CD4-positive, alpha-beta T cell treated with Interleukin-17A for 4 hours (primary cell): ENCODE measurements at regions not wholly inside any gene's neighbourhood (a gene's known extent, or its start where the extent isn't known, plus 50 kb on each side); places are given as distances from the start of the nearest gene placed in this dataset.

Source experiments
- DNase-seq: peaks from one replicate; pipeline ENCODE4 v3.0.0-alpha.2; 2020; ENCODE audit warnings: mixed read lengths

- no peak for DNase-seq
Observed at GRCh38 chr2:150767991-150768746, 280.7 kb upstream of the RND3 start.

- no peak for DNase-seq
Observed at GRCh38 chr2:150762571-150762970, 275.1 kb upstream of the RND3 start.

DNA sequence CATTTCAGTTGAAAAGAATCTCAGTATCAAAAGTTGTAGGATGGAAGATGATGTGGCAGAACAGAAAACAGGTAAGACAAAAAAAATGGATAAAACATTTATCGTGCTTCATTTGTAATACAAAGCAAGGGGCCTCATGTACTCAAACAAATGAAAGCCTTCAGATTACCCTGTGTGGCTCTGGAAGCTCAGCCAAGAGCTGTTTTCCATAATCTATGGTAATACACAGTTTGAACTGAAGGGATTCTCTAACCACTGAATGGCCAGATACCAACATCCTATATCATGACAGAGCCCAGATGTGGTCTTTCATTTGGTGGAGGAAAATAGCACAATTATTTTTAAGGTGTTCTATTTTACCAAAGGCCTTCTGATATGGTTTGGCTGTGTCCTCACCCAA is 272.1 kb upstream of the RND3 start:
- DNase-seq = no peak

GRCh38 chr2:150759106-150759505 is 271.6 kb upstream of the RND3 start:
- DNase-seq = no peak

DNA sequence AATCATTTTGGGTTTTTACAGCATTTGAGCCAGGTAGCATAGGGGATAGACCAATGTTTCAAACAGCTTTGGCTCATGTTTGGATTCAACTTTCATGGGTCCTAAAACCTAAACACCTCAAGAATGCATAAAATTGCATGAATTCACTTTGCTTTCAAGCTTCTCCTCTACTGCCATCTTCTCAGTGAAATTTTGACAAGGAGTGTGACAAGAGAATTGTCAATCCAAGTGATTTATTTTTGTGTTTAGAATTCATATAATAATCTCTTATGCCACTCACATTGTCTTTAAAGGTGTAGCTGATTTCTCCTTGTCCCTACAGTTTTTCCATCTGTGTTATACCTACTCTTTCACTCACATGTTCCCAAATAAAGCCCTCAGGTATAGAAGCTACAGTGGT is 264.8 kb upstream of the RND3 start:
- DNase-seq = no peak

GRCh38 chr2:150750720-150751119 is 263.3 kb upstream of the RND3 start:
- DNase-seq = no peak

- no peak for DNase-seq
Observed at GRCh38 chr2:150742094-150742493, 254.6 kb upstream of the RND3 start.

GRCh38 chr2:150735894-150736498 is 248.5 kb upstream of the RND3 start:
- DNase-seq = no peak

DNA sequence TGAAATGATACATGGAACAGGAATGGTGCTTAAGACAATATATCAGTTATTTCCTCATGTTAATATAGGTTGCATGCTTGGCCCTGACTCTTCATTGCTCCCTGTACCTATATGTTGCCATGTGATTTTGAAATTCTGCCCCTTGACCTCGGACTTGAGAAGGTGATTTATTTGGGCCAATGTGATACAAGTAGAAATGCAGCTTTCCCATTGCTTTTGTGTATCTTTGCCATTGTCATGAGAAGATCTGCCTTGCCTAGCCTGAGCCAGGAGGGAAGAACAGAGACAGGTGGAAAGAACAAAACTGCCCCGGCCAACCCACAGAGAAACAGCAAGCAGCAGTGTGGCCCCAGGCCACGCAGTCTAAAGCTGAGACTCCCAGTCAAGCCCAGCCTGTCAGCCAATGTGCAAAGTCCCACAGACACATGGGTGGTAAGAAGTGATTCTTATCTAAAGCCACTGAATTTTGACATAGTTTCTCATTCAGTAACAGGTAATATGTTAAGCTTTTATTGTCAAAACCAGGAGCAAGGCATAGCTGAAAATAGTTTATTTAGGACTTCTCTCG is 245.7 kb upstream of the RND3 start:
- DNase-seq = no peak

DNA sequence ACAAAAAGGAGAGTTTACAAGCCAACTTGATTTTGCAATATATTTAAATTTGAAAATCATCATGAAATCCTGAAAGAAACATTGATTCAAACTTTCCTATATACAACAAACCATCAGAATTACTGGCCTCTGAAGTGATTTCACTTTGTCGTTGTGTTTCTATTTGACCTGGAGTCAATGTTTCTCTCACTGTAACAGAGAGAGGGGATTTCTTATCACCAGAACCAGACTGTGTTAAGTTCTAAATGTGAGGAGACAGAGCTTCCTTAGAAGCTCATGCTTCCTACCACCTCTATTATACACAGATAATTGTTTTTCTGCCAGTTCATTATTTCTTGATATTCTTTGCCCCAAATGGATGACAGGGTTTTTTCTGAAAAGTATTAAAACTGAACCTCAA is 245.0 kb upstream of the RND3 start:
- no peak for DNase-seq

- no peak for DNase-seq
Observed at GRCh38 chr2:150732064-150732463, 244.6 kb upstream of the RND3 start.

GRCh38 chr2:150729495-150729955 is 242.1 kb upstream of the RND3 start:
- no peak for DNase-seq

DNA sequence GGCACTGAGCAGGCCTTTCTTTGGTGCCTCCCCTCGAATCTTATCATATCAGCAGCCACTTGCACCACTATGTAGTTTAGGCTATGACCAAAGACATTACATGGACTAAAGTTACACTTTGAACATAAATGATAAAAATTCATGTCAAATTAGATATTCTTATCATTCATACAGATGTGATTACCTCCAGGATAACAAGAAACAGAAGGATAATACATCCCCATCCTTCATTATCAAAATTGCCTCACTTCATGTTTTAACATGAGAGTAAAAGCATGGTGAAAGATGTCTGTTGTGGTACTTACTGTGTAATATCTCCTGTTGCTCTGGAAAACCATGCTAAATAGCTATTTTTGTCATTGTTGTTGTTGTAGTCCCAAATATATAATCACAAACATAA is 230.8 kb upstream of the RND3 start:
- DNase-seq = no peak

DNA sequence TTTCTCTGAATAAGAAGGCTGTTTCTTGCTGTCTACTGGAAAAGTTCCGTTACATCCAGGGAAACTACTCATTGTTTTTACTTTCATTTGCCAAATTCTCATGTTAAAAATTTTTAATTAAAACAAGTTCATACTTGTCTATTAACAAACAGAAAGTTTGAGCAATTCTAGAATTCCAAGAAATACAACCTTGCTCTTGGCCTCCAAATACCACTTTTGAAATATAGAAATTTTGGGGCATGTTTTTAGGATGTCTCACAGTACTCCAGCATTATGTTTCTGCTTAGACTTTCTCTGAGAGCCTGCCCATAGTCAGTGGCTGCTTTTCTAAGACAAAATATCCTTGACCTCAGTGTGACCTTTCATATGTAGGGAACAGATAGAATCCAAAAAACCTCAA is 228.7 kb upstream of the RND3 start:
- no peak for DNase-seq

- DNase-seq = no peak
Observed at GRCh38 chr2:150715501-150715900, 228.0 kb upstream of the RND3 start.

DNA sequence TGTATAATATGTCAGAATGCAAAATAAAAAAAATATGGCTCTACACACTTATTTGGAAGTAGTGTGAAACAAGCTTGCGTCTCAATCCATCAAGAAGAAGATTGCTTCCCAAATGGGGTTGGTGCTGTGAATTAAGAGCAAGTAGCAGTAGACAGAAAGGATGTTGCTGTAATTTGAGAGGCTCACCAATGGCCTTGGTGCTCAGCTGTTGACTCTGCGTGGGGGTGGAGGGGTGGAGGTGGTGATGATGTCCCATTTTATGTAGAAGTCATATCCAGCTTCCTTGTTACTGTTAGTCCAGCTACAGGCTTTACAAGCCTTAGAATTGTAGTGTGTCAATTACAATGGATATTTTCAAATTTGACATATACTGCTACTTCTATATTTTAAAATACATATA is 223.4 kb upstream of the RND3 start:
- no peak for DNase-seq

GRCh38 chr2:150710041-150710440 is 222.6 kb upstream of the RND3 start:
- no peak for DNase-seq

GRCh38 chr2:150706561-150706960 is 219.1 kb upstream of the RND3 start:
- no peak for DNase-seq

DNA sequence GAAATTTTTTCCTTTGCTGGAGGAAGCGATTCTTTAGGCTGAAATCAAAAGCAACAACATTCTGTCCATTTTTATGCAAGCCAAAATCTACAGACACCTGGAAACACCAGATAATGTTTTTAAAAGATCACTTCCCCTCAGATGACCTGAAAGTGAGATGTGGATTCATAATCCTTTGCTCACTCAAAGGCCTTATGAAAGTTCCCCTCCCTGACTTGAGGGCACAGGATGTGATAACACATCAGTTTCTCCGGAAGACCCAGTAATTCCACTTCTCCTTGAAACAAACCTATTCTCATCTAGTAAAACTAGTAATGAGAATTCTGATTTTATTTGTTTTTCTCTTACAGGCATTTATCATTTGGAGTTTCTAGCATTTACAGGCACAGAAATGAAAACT is 218.3 kb upstream of the RND3 start:
- no peak for DNase-seq

- DNase-seq = no peak
Observed at GRCh38 chr2:150705357-150705756, 217.9 kb upstream of the RND3 start.

GRCh38 chr2:150702791-150703190 is 215.3 kb upstream of the RND3 start:
- DNase-seq = no peak

GRCh38 chr2:150700666-150701580 is 213.5 kb upstream of the RND3 start:
- no peak for DNase-seq

- DNase-seq = no peak
Observed at GRCh38 chr2:150699218-150699617, 211.8 kb upstream of the RND3 start.
